SH-SY5Y (cell line): ENCODE measurements at regions not wholly inside any gene's neighbourhood (a gene's known extent, or its start where the extent isn't known, plus 50 kb on each side); places are given as distances from the start of the nearest gene placed in this dataset.

Experiments
- GATA2 ChIP-seq: IDR thresholded peaks from 2 replicates; pipeline ENCODE4 v1.6.1; 2011; ENCODE audit warnings: mild to moderate bottlenecking, low read depth, low read length
- GATA3 ChIP-seq: IDR thresholded peaks from 2 replicates; pipeline ENCODE4 v1.6.1; 2011; ENCODE audit warnings: low read depth, mild to moderate bottlenecking, low read length, moderate library complexity

DNA sequence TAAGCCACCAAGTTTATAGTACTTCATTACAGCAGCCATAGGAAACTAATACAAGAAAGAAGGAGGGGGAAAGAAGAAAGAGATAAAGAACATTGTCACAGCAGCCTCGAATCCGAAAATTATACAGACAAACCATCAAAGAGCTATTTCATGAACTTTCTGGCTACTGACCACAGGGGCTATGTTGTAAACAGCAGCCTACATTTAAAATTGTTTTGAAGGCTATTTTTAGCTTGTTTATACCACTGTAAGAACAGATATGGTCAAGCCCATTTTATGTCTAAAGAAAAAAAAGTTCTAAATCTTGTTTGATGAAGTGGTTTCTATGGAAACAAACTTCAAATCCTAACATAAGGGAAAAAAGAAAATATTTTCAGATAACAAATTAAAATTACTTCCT lies 282.1 kb downstream of the GABRG1 start:
- TF ChIP-seq GATA2: no peak
- no peak for TF ChIP-seq GATA3
